ENCODE measurements at regions not wholly inside any gene's neighbourhood (a gene's known extent, or its start where the extent isn't known, plus 50 kb on each side); places are given as distances from the start of the nearest gene placed in this dataset.

GRCh38 chr21:32206631-32207405, 72.0 kb downstream of the MIS18A start:
- H3K27me3 ChIP-seq (ENCODE audit: control insufficient read depth in 2 of 2, insufficient read depth in 2 of 2, low read length in 2 of 2), result peaks cover 2 to 10% of the 10 kb centered on the region in 2 experiments; a peak in 1 of 5 replicates
- H3K4me1 ChIP-seq (replicated peaks in 1 of 2; ENCODE audit: control insufficient read depth in 2 of 2, insufficient read depth in 2 of 2, low read length in 2 of 2), result no peaks in the 10 kb centered on the region
- DNase-seq (ENCODE audit: extremely low read depth in 1 of 4, low spot score in 3 of 4), result no peak
- H4K20me1 ChIP-seq (replicated peaks; ENCODE audit: control insufficient read depth, insufficient read depth, low read length), result no peaks in the 10 kb centered on the region
- no peak overlapping the region for H2AFZ ChIP-seq (ENCODE audit: low read depth, low read length)
- in situ Hi-C loops (cut with MboI), result no loop called here
- H3K9me3 ChIP-seq (replicated peaks; ENCODE audit: control insufficient read depth, insufficient read depth, low read depth, low read length), result no peaks in the 10 kb centered on the region
- under 1% methylated on average over 16 of the region's 16 CpGs for WGBS (ENCODE audit: insufficient coverage, low coverage, missing lambda C conversion rate)
- H3K9me1 ChIP-seq (ENCODE audit: control insufficient read depth, insufficient read depth, low read length), result no peaks in the 10 kb centered on the region
- no peak overlapping the region for H3K4me3 ChIP-seq
- CTCF ChIA-PET (ENCODE audit: low intra/inter-chr PET ratio), result no interaction called here
- no peak overlapping the region for H3K4me2 ChIP-seq (ENCODE audit: insufficient read depth, low read length)
- intact Hi-C loops (cut with micrococcal nuclease), result no loop called here
- POLR2A ChIA-PET, result no interaction called here
- no TSS peak for BruUV-seq (replicated peaks)
- FAIRE-seq, result no peak
- no peak for ATAC-seq
- no peak overlapping the region for H3K27ac ChIP-seq (ENCODE audit: extremely low read depth, low read depth, low read length)
- no peaks in the 10 kb centered on the region for H3K79me2 ChIP-seq (ENCODE audit: control insufficient read depth, insufficient read depth, low read length)
- H3K36me3 ChIP-seq (ENCODE audit: control insufficient read depth, insufficient read depth, low read length), result no peaks in the 10 kb centered on the region
- H3K9ac ChIP-seq (ENCODE audit: insufficient read depth in 1 of 2, low read depth in 2 of 2, low read length in 2 of 2), result no peak overlapping the region
- TF ChIP-seq GATAD2B (IDR thresholded peaks at IDR 0.05; ENCODE audit: borderline replicate concordance) (no peak), YY1 (IDR thresholded peaks at IDR 0.05; ENCODE audit: borderline replicate concordance in 1 of 3, control insufficient read depth in 1 of 3, extremely low read depth in 1 of 3, insufficient read depth in 3 of 3, insufficient read length in 1 of 3, insufficient replicate concordance in 2 of 3, low read depth in 1 of 3, low read length in 2 of 3) (no peak), ZNF444 (CRISPR knock-in tag; IDR thresholded peaks at IDR 0.05) (no peak), PRPF4 (IDR thresholded peaks at IDR 0.05; ENCODE audit: insufficient read depth, low read depth, low read length, poor library complexity, severe bottlenecking) (no peak), SMARCA5 (IDR thresholded peaks at IDR 0.05) (no peak), USF2 (CRISPR knock-in tag; IDR thresholded peaks at IDR 0.05) (no peak), CREB3 (tag; conservative IDR thresholded peaks at IDR 0.05; ENCODE audit: low read depth) (no peak), BMI1 (IDR thresholded peaks at IDR 0.05; ENCODE audit: low read length) (no peak), RBM14 (IDR thresholded peaks at IDR 0.05; ENCODE audit: borderline replicate concordance, insufficient read depth, low read depth, low read length) (no peak), SRF (CRISPR knock-in tag; IDR thresholded peaks at IDR 0.05) (no peak), EZH2 (IDR thresholded peaks at IDR 0.05; ENCODE audit: borderline replicate concordance, low read depth, low read length) (no peak), TEAD4 (IDR thresholded peaks at IDR 0.05; ENCODE audit: low read length) (no peak), TEAD4 (CRISPR knock-in tag; IDR thresholded peaks at IDR 0.05; ENCODE audit: borderline replicate concordance) (no peak), ELF1 (tag; IDR thresholded peaks at IDR 0.05) (no peak), SP2 (IDR thresholded peaks at IDR 0.05; ENCODE audit: extremely low read depth, low read depth, low read length, poor library complexity, severe bottlenecking) (no peak), ZNF165 (CRISPR knock-in tag; IDR thresholded peaks at IDR 0.05; ENCODE audit: borderline replicate concordance) (no peak)
